ENCODE measurements at regions not wholly inside any gene's neighbourhood (a gene's known extent, or its start where the extent isn't known, plus 50 kb on each side); places are given as distances from the start of the nearest gene placed in this dataset.

DNA sequence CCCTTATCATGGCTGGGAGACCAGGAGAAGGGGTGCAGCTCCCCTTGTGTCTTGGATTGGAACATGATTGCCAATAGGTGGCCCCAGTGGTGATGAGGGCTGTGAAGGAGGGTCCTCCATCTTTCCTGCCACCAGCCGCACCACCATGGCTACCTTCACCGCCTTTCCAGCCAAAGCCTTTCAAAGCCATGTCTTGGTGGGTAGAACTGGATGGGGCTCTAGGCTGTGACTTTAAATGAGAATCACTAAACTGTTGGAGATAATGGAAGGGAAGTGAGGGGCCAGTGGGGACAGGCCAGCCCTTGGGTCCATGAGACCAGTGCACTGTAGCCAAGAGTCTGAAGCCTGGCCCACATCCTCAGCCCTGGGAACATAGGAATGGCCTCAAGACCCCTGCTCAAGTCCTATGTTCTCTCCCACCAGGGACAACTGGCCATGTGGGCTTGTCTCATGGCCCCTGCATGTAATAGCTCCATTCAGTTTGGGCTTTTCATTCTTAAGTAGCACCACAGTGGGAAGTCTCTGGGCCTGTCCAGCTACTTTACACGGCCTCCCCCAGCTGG is 345.7 kb downstream of the DYSF start:
- TF ChIP-seq, protein P1, sequence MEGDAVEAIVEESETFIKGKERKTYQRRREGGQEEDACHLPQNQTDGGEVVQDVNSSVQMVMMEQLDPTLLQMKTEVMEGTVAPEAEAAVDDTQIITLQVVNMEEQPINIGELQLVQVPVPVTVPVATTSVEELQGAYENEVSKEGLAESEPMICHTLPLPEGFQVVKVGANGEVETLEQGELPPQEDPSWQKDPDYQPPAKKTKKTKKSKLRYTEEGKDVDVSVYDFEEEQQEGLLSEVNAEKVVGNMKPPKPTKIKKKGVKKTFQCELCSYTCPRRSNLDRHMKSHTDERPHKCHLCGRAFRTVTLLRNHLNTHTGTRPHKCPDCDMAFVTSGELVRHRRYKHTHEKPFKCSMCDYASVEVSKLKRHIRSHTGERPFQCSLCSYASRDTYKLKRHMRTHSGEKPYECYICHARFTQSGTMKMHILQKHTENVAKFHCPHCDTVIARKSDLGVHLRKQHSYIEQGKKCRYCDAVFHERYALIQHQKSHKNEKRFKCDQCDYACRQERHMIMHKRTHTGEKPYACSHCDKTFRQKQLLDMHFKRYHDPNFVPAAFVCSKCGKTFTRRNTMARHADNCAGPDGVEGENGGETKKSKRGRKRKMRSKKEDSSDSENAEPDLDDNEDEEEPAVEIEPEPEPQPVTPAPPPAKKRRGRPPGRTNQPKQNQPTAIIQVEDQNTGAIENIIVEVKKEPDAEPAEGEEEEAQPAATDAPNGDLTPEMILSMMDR (IDR thresholded peaks at IDR 0.05) = no peak
- Mint-ChIP-seq H3K9me3 (ENCODE audit: low read depth) (no peaks in the 10 kb centered on the region), H3K36me3 (ENCODE audit: low read depth) (no peaks in the 10 kb centered on the region), H3K4me1 (ENCODE audit: low read depth) (peaks cover 38% of the 10 kb centered on the region), H3K27me3 (ENCODE audit: low read depth) (no peaks in the 10 kb centered on the region), H3K4me3 (ENCODE audit: unreplicated experiment) (no peak overlapping the region), H3K27ac (ENCODE audit: unreplicated experiment) (no peak overlapping the region)
- DNase-seq (ENCODE audit: low spot score) = no peak

- Mint-ChIP-seq H3K27me3 (ENCODE audit: low read depth) (no peaks in the 10 kb centered on the region), H3K4me1 (ENCODE audit: low read depth) (peaks cover 43% of the 10 kb centered on the region), H3K4me3 (ENCODE audit: unreplicated experiment) (no peak overlapping the region), H3K36me3 (ENCODE audit: low read depth) (no peaks in the 10 kb centered on the region), H3K9me3 (ENCODE audit: low read depth) (no peaks in the 10 kb centered on the region), H3K27ac (ENCODE audit: unreplicated experiment) (no peak overlapping the region)
- TF ChIP-seq, protein P1 (IDR thresholded peaks at IDR 0.05) = peak; percentile 87
- DNase-seq (ENCODE audit: low spot score) = no peak
These were observed 345.1 kb downstream of the DYSF start for GRCh38 chr2:71798266-71799012.

- no peaks in the 10 kb centered on the region for H3K27me3 Mint-ChIP-seq (ENCODE audit: low read depth)
- DNase-seq (ENCODE audit: low spot score) = no peak
- H3K27ac Mint-ChIP-seq (ENCODE audit: unreplicated experiment) = peak overlapping the region; percentile 36
- no peaks in the 10 kb centered on the region for H3K9me3 Mint-ChIP-seq (ENCODE audit: low read depth)
- H3K4me1 Mint-ChIP-seq (ENCODE audit: low read depth) = peaks cover 49% of the 10 kb centered on the region
- H3K4me3 Mint-ChIP-seq (ENCODE audit: unreplicated experiment) = no peak overlapping the region
- no peaks in the 10 kb centered on the region for H3K36me3 Mint-ChIP-seq (ENCODE audit: low read depth)
- TF ChIP-seq, protein P1 (IDR thresholded peaks at IDR 0.05) = no peak
These were observed 343.9 kb downstream of the DYSF start for GRCh38 chr2:71797035-71797810.

- Mint-ChIP-seq H3K27me3 (ENCODE audit: low read depth) (no peaks in the 10 kb centered on the region), H3K27ac (ENCODE audit: unreplicated experiment) (peak overlapping the region; percentile 65), H3K36me3 (ENCODE audit: low read depth) (no peaks in the 10 kb centered on the region), H3K9me3 (ENCODE audit: low read depth) (no peaks in the 10 kb centered on the region), H3K4me3 (ENCODE audit: unreplicated experiment) (no peak overlapping the region), H3K4me1 (ENCODE audit: low read depth) (peaks cover 49% of the 10 kb centered on the region)
- no peak for DNase-seq (ENCODE audit: low spot score)
- TF ChIP-seq, protein P1 (IDR thresholded peaks at IDR 0.05) = no peak
These were observed 342.8 kb downstream of the DYSF start for GRCh38 chr2:71796174-71796593.

DNA sequence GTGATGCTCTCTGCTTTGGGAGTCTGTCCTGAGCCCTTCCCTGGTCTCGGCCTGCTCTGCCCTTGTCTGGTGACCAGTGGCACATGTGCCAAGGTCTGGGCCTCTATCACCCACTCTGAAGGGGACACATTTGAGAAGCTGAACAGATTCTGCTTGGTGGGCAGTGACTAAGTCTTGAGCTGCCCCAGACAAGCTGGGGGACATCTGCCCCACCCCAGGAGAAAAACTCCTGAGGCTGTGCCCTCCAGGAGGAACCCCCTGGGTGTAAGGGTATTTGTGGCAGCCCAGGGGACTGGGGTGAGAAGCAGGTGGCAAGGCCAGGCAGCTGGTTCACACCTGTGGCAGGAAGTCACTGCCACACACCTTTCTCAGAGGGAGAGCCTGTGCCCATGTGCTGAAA is 342.1 kb downstream of the DYSF start:
- H3K4me3 Mint-ChIP-seq (ENCODE audit: unreplicated experiment) = no peak overlapping the region
- DNase-seq (ENCODE audit: low spot score) = no peak
- no peaks in the 10 kb centered on the region for H3K36me3 Mint-ChIP-seq (ENCODE audit: low read depth)
- H3K9me3 Mint-ChIP-seq (ENCODE audit: low read depth) = no peaks in the 10 kb centered on the region
- peaks cover 48% of the 10 kb centered on the region for H3K4me1 Mint-ChIP-seq (ENCODE audit: low read depth)
- no peaks in the 10 kb centered on the region for H3K27me3 Mint-ChIP-seq (ENCODE audit: low read depth)
- TF ChIP-seq, protein P1 (IDR thresholded peaks at IDR 0.05) = no peak
- H3K27ac Mint-ChIP-seq (ENCODE audit: unreplicated experiment) = no peak overlapping the region
